HS-5 (cell line): ENCODE measurements at regions not wholly inside any gene's neighbourhood (a gene's known extent, or its start where the extent isn't known, plus 50 kb on each side); places are given as distances from the start of the nearest gene placed in this dataset.

Experiments
- DNase-seq: peaks from one replicate; pipeline ENCODE4 v3.0.0-alpha.2; 2012; ENCODE audit warnings: low read depth

- no peak for DNase-seq
These were observed 505.9 kb downstream of the EIPR1 start for GRCh38 chr2:2871480-2872308.

- no peak for DNase-seq
These were observed 507.5 kb downstream of the EIPR1 start for GRCh38 chr2:2870106-2870505.

GRCh38 chr2:2869553-2869952 lies 508.1 kb downstream of the EIPR1 start:
- no peak for DNase-seq

- DNase-seq: no peak
These were observed 509.5 kb downstream of the EIPR1 start for GRCh38 chr2:2868085-2868484.

- no peak for DNase-seq
These were observed 510.1 kb downstream of the EIPR1 start for GRCh38 chr2:2867397-2867979.

- no peak for DNase-seq
These were observed 511.2 kb downstream of the EIPR1 start for GRCh38 chr2:2866459-2866858.

GRCh38 chr2:2862386-2862785 lies 515.2 kb downstream of the EIPR1 start:
- no peak for DNase-seq

GRCh38 chr2:2861666-2862240 lies 515.9 kb downstream of the EIPR1 start:
- no peak for DNase-seq

GRCh38 chr2:2860589-2861300 lies 516.9 kb downstream of the EIPR1 start:
- DNase-seq: no peak

- DNase-seq: no peak
These were observed 517.9 kb downstream of the EIPR1 start for GRCh38 chr2:2859732-2860131.

- no peak for DNase-seq
These were observed 518.5 kb downstream of the EIPR1 start for GRCh38 chr2:2859164-2859563.

- DNase-seq: no peak
These were observed 520.7 kb downstream of the EIPR1 start for GRCh38 chr2:2856723-2857415.

GRCh38 chr2:2855297-2855696 lies 522.3 kb downstream of the EIPR1 start:
- DNase-seq: no peak

- DNase-seq: no peak
These were observed 522.3 kb upstream of the MYT1L start for GRCh38 chr2:2853346-2853745.

- no peak for DNase-seq
These were observed 521.0 kb upstream of the MYT1L start for GRCh38 chr2:2851806-2852777.

GRCh38 chr2:2851316-2851715 lies 520.2 kb upstream of the MYT1L start:
- no peak for DNase-seq

GRCh38 chr2:2850859-2851258 lies 519.8 kb upstream of the MYT1L start:
- DNase-seq: no peak

GRCh38 chr2:2850218-2850755 lies 519.2 kb upstream of the MYT1L start:
- DNase-seq: no peak

- DNase-seq: no peak
These were observed 518.6 kb upstream of the MYT1L start for GRCh38 chr2:2849464-2850217.
